ENCODE measurements at regions not wholly inside any gene's neighbourhood (a gene's known extent, or its start where the extent isn't known, plus 50 kb on each side); places are given as distances from the start of the nearest gene placed in this dataset.

DNA sequence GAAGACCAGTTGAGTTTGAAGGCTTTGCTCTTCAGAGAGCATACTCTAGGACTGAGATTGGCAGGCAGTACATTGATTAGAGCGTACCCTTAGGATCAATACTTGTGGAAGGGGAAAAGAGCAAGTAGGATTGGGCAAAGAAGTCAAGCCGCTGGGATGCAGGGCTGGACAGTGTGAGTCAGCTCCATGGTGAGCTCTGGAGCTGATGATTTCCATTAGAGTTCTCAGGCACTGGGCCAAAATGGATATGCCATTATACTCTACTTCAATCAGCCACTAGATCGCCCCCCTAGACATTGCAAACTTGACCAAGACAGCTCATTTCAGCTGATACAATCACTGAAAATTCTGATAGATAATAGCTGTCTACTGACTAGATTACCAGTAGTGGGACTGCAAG is 432.7 kb upstream of the ALCAM start:
- FAIRE-seq (no peak), DNase-seq (ENCODE audit: low read depth, low spot score) (no peak)
- Histone ChIP-seq H3K36me3 (ENCODE audit: control insufficient read depth in 2 of 2, extremely low read depth in 1 of 2, insufficient read depth in 2 of 2, low read length in 2 of 2) (no peaks in the 10 kb centered on the region), H3K4me2 (ENCODE audit: control insufficient read depth, extremely low read depth, insufficient read depth, low read depth, low read length) (no peak overlapping the region), H3K79me2 (ENCODE audit: control insufficient read depth, insufficient read depth, low read length) (no peaks in the 10 kb centered on the region), H3K9me1 (ENCODE audit: control insufficient read depth, extremely low read depth, insufficient read depth, low read length) (no peaks in the 10 kb centered on the region), H3K4me3 (ENCODE audit: control insufficient read depth in 2 of 3, extremely low read depth in 1 of 3, insufficient read depth in 2 of 3, low read depth in 1 of 3, low read length in 3 of 3) (no peak overlapping the region), H3K27me3 (ENCODE audit: control insufficient read depth, extremely low read depth, insufficient read depth, low read length) (no peaks in the 10 kb centered on the region), H3K27ac (ENCODE audit: control insufficient read depth, insufficient read depth, low read length) (no peak overlapping the region), H2AFZ (ENCODE audit: control insufficient read depth, low read length) (no peak overlapping the region), H3K4me1 (ENCODE audit: control insufficient read depth, extremely low read depth, insufficient read depth, low read length) (no peaks in the 10 kb centered on the region), H4K20me1 (ENCODE audit: control insufficient read depth, extremely low read depth, insufficient read depth, low read length) (no peaks in the 10 kb centered on the region), H3K9ac (ENCODE audit: control insufficient read depth, extremely low read depth, insufficient read depth, low read length) (no peak overlapping the region), H3K9me3 (ENCODE audit: control insufficient read depth, low read depth, low read length) (no peaks in the 10 kb centered on the region)
- no peak for TF ChIP-seq EZH2 (IDR thresholded peaks at IDR 0.05; ENCODE audit: low read length)
- dilution Hi-C loops (cut with MboI; ENCODE audit: extremely low pct_ligation_motif_present, low sequenced_read_pairs): no loop called here

DNA sequence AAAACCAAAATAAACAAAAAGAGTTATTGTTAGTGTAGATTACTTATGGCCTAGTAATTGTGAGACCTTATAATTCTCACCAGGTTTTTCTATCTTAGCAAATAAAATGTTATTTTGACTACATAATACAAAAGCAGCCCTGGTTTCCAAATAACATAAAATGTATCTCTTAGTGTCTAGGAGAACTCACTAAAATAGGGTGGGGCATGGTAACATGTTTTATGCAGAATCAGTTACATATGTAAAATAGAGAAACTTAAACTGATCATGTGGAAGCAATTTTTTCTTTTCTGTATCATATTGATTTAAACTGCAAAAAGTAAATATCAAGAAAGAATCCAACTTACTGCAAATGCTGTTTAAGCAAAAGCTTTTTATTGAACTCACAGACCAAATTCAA is 431.1 kb upstream of the ALCAM start:
- H3K4me2 ChIP-seq (ENCODE audit: control insufficient read depth, extremely low read depth, insufficient read depth, low read depth, low read length): no peak overlapping the region
- H4K20me1 ChIP-seq (ENCODE audit: control insufficient read depth, extremely low read depth, insufficient read depth, low read length): no peaks in the 10 kb centered on the region
- no peaks in the 10 kb centered on the region for H3K9me1 ChIP-seq (ENCODE audit: control insufficient read depth, extremely low read depth, insufficient read depth, low read length)
- FAIRE-seq (no peak), DNase-seq (ENCODE audit: low read depth, low spot score) (no peak)
- H3K9ac ChIP-seq (ENCODE audit: control insufficient read depth, extremely low read depth, insufficient read depth, low read length): no peak overlapping the region
- dilution Hi-C loops (cut with MboI; ENCODE audit: extremely low pct_ligation_motif_present, low sequenced_read_pairs): no loop called here
- no peaks in the 10 kb centered on the region for H3K4me1 ChIP-seq (ENCODE audit: control insufficient read depth, extremely low read depth, insufficient read depth, low read length)
- no peak overlapping the region for H3K4me3 ChIP-seq (ENCODE audit: control insufficient read depth in 2 of 3, extremely low read depth in 1 of 3, insufficient read depth in 2 of 3, low read depth in 1 of 3, low read length in 3 of 3)
- H2AFZ ChIP-seq (ENCODE audit: control insufficient read depth, low read length): no peak overlapping the region
- no peaks in the 10 kb centered on the region for H3K9me3 ChIP-seq (ENCODE audit: control insufficient read depth, low read depth, low read length)
- no peak overlapping the region for H3K27ac ChIP-seq (ENCODE audit: control insufficient read depth, insufficient read depth, low read length)
- no peak for TF ChIP-seq EZH2 (IDR thresholded peaks at IDR 0.05; ENCODE audit: low read length)
- TF ChIP-seq, protein P1, sequence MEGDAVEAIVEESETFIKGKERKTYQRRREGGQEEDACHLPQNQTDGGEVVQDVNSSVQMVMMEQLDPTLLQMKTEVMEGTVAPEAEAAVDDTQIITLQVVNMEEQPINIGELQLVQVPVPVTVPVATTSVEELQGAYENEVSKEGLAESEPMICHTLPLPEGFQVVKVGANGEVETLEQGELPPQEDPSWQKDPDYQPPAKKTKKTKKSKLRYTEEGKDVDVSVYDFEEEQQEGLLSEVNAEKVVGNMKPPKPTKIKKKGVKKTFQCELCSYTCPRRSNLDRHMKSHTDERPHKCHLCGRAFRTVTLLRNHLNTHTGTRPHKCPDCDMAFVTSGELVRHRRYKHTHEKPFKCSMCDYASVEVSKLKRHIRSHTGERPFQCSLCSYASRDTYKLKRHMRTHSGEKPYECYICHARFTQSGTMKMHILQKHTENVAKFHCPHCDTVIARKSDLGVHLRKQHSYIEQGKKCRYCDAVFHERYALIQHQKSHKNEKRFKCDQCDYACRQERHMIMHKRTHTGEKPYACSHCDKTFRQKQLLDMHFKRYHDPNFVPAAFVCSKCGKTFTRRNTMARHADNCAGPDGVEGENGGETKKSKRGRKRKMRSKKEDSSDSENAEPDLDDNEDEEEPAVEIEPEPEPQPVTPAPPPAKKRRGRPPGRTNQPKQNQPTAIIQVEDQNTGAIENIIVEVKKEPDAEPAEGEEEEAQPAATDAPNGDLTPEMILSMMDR (optimal IDR thresholded peaks at IDR 0.05 in 1 of 3, IDR thresholded peaks at IDR 0.05 in 1 of 3, conservative IDR thresholded peaks at IDR 0.05 in 1 of 3; ENCODE audit: extremely low read depth in 1 of 3, insufficient read depth in 2 of 3, low read length in 3 of 3): no peak
- no peaks in the 10 kb centered on the region for H3K27me3 ChIP-seq (ENCODE audit: control insufficient read depth, extremely low read depth, insufficient read depth, low read length)
- no peaks in the 10 kb centered on the region for H3K36me3 ChIP-seq (ENCODE audit: control insufficient read depth in 2 of 2, extremely low read depth in 1 of 2, insufficient read depth in 2 of 2, low read length in 2 of 2)
- H3K79me2 ChIP-seq (ENCODE audit: control insufficient read depth, insufficient read depth, low read length): no peaks in the 10 kb centered on the region

DNA sequence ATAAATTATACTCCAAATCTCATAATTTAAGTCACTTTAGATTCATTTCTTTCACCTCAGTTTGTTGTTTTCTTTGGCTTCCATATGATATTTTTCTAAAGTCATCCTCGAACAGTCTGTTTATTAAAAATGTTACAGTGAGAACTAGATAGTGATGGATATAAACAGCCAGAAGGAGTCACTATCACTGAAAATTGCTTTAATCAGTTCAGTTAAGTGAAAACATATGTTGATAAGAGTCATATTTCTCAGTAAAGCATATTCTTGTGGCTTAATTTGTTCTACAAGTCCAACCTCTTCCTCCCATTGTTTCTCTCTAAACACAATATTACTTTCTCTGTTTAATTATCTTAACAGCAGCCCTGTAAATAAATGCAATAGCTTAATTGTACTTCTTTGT is 427.5 kb upstream of the ALCAM start:
- no peak overlapping the region for H2AFZ ChIP-seq (ENCODE audit: control insufficient read depth, low read length)
- no peak overlapping the region for H3K4me3 ChIP-seq (ENCODE audit: control insufficient read depth in 2 of 3, extremely low read depth in 1 of 3, insufficient read depth in 2 of 3, low read depth in 1 of 3, low read length in 3 of 3)
- H3K79me2 ChIP-seq (ENCODE audit: control insufficient read depth, insufficient read depth, low read length): no peaks in the 10 kb centered on the region
- no peak overlapping the region for H3K27ac ChIP-seq (ENCODE audit: control insufficient read depth, insufficient read depth, low read length)
- no peak overlapping the region for H3K4me2 ChIP-seq (ENCODE audit: control insufficient read depth, extremely low read depth, insufficient read depth, low read depth, low read length)
- H3K9me3 ChIP-seq (ENCODE audit: control insufficient read depth, low read depth, low read length): no peaks in the 10 kb centered on the region
- H3K9ac ChIP-seq (ENCODE audit: control insufficient read depth, extremely low read depth, insufficient read depth, low read length): no peak overlapping the region
- no peaks in the 10 kb centered on the region for H3K27me3 ChIP-seq (ENCODE audit: control insufficient read depth, extremely low read depth, insufficient read depth, low read length)
- H4K20me1 ChIP-seq (ENCODE audit: control insufficient read depth, extremely low read depth, insufficient read depth, low read length): no peaks in the 10 kb centered on the region
- no peak for TF ChIP-seq EZH2 (IDR thresholded peaks at IDR 0.05; ENCODE audit: low read length)
- TF ChIP-seq, protein P1 (optimal IDR thresholded peaks at IDR 0.05 in 1 of 3, IDR thresholded peaks at IDR 0.05 in 1 of 3, conservative IDR thresholded peaks at IDR 0.05 in 1 of 3; ENCODE audit: extremely low read depth in 1 of 3, insufficient read depth in 2 of 3, low read length in 3 of 3): no peak
- no peaks in the 10 kb centered on the region for H3K9me1 ChIP-seq (ENCODE audit: control insufficient read depth, extremely low read depth, insufficient read depth, low read length)
- H3K4me1 ChIP-seq (ENCODE audit: control insufficient read depth, extremely low read depth, insufficient read depth, low read length): no peaks in the 10 kb centered on the region
- dilution Hi-C loops (cut with MboI; ENCODE audit: extremely low pct_ligation_motif_present, low sequenced_read_pairs): no loop called here
- no peaks in the 10 kb centered on the region for H3K36me3 ChIP-seq (ENCODE audit: control insufficient read depth in 2 of 2, extremely low read depth in 1 of 2, insufficient read depth in 2 of 2, low read length in 2 of 2)
- FAIRE-seq: no peak
- no peak for DNase-seq (ENCODE audit: low read depth, low spot score)
